SK-N-MC (cell line): ENCODE measurements at regions not wholly inside any gene's neighbourhood (a gene's known extent, or its start where the extent isn't known, plus 50 kb on each side); places are given as distances from the start of the nearest gene placed in this dataset.

ENCODE experiments used
- EZH2 ChIP-seq: fragments of 200-600 bp; sonication (generic); IDR thresholded peaks from one replicate; pipeline ENCODE4 v1.6.1; 2017; ENCODE audit warnings: antibody characterized with exemption
- FOXP2 ChIP-seq: optimal IDR thresholded peaks from 2 replicates; pipeline ENCODE3; 2011; ENCODE audit warnings: mild to moderate bottlenecking, moderate library complexity; ENCODE audit not compliant: insufficient read depth; ENCODE audit errors: extremely low read length, control extremely low read depth
- POLR2AphosphoS5 ChIP-seq: IDR thresholded peaks from 2 replicates; pipeline ENCODE4 v1.6.1; 2012; ENCODE audit warnings: mild to moderate bottlenecking, low read depth, low read length, borderline replicate concordance

GRCh38 chr2:62343206-62343605, 147.3 kb downstream of the B3GNT2 start:
- no peak for TF ChIP-seq POLR2AphosphoS5
- TF ChIP-seq EZH2: no peak
- no peak for TF ChIP-seq FOXP2
